ENCODE measurements at regions not wholly inside any gene's neighbourhood (a gene's known extent, or its start where the extent isn't known, plus 50 kb on each side); places are given as distances from the start of the nearest gene placed in this dataset.

GRCh38 chr11:127445476-127445875 is 444.9 kb upstream of the KIRREL3 start:
- H3K9ac ChIP-seq (ENCODE audit: low read length): no peak overlapping the region
- H3K27ac ChIP-seq (ENCODE audit: low read length): no peak overlapping the region
- no peak overlapping the region for H3K4me2 ChIP-seq (ENCODE audit: low read length)
- H3K4me1 ChIP-seq (ENCODE audit: low read length): no peaks in the 10 kb centered on the region
- no peaks in the 10 kb centered on the region for H3K9me3 ChIP-seq (ENCODE audit: insufficient read depth, low read length)
- H3K4me3 ChIP-seq (ENCODE audit: low read length): no peak overlapping the region
- no peaks in the 10 kb centered on the region for H4K20me1 ChIP-seq (ENCODE audit: insufficient read depth, low read length)
- no peak overlapping the region for H2AFZ ChIP-seq (ENCODE audit: low read depth, low read length)
- no peaks in the 10 kb centered on the region for H3K79me2 ChIP-seq (ENCODE audit: low read length)
- no peaks in the 10 kb centered on the region for H3K27me3 ChIP-seq (ENCODE audit: low read depth, low read length)
- H3K36me3 ChIP-seq (replicated peaks; ENCODE audit: low read depth, low read length): no peaks in the 10 kb centered on the region
- TF ChIP-seq EZH2phosphoT487 (IDR thresholded peaks at IDR 0.05; ENCODE audit: low read depth): no peak
- no peak for TF ChIP-seq CTCF (IDR thresholded peaks at IDR 0.05; ENCODE audit: low read depth, low read length)

- no peak for TF ChIP-seq EZH2phosphoT487 (IDR thresholded peaks at IDR 0.05; ENCODE audit: low read depth)
- TF ChIP-seq CTCF (IDR thresholded peaks at IDR 0.05; ENCODE audit: low read depth, low read length): no peak
- H2AFZ ChIP-seq (ENCODE audit: low read depth, low read length): no peak overlapping the region
- H3K36me3 ChIP-seq (replicated peaks; ENCODE audit: low read depth, low read length): no peaks in the 10 kb centered on the region
- no peaks in the 10 kb centered on the region for H4K20me1 ChIP-seq (ENCODE audit: insufficient read depth, low read length)
- H3K4me3 ChIP-seq (ENCODE audit: low read length): no peak overlapping the region
- no peaks in the 10 kb centered on the region for H3K27me3 ChIP-seq (ENCODE audit: low read depth, low read length)
- no peak overlapping the region for H3K4me2 ChIP-seq (ENCODE audit: low read length)
- H3K79me2 ChIP-seq (ENCODE audit: low read length): no peaks in the 10 kb centered on the region
- H3K9ac ChIP-seq (ENCODE audit: low read length): no peak overlapping the region
- no peaks in the 10 kb centered on the region for H3K4me1 ChIP-seq (ENCODE audit: low read length)
- no peaks in the 10 kb centered on the region for H3K9me3 ChIP-seq (ENCODE audit: insufficient read depth, low read length)
- no peak overlapping the region for H3K27ac ChIP-seq (ENCODE audit: low read length)
These were observed 442.7 kb upstream of the KIRREL3 start for GRCh38 chr11:127443297-127443696.

GRCh38 chr11:127440616-127441015 is 440.0 kb upstream of the KIRREL3 start:
- no peaks in the 10 kb centered on the region for H3K27me3 ChIP-seq (ENCODE audit: low read depth, low read length)
- H3K9ac ChIP-seq (ENCODE audit: low read length): no peak overlapping the region
- H2AFZ ChIP-seq (ENCODE audit: low read depth, low read length): no peak overlapping the region
- no peaks in the 10 kb centered on the region for H3K4me1 ChIP-seq (ENCODE audit: low read length)
- H3K9me3 ChIP-seq (ENCODE audit: insufficient read depth, low read length): no peaks in the 10 kb centered on the region
- TF ChIP-seq CTCF (IDR thresholded peaks at IDR 0.05; ENCODE audit: low read depth, low read length) (no peak), EZH2phosphoT487 (IDR thresholded peaks at IDR 0.05; ENCODE audit: low read depth) (no peak)
- no peak overlapping the region for H3K27ac ChIP-seq (ENCODE audit: low read length)
- H3K79me2 ChIP-seq (ENCODE audit: low read length): no peaks in the 10 kb centered on the region
- H3K4me3 ChIP-seq (ENCODE audit: low read length): no peak overlapping the region
- no peaks in the 10 kb centered on the region for H4K20me1 ChIP-seq (ENCODE audit: insufficient read depth, low read length)
- H3K36me3 ChIP-seq (replicated peaks; ENCODE audit: low read depth, low read length): no peaks in the 10 kb centered on the region
- H3K4me2 ChIP-seq (ENCODE audit: low read length): no peak overlapping the region

GRCh38 chr11:127425281-127425680 is 424.7 kb upstream of the KIRREL3 start:
- no peaks in the 10 kb centered on the region for H4K20me1 ChIP-seq (ENCODE audit: insufficient read depth, low read length)
- H3K4me2 ChIP-seq (ENCODE audit: low read length): no peak overlapping the region
- H2AFZ ChIP-seq (ENCODE audit: low read depth, low read length): no peak overlapping the region
- H3K27me3 ChIP-seq (ENCODE audit: low read depth, low read length): no peaks in the 10 kb centered on the region
- no peaks in the 10 kb centered on the region for H3K4me1 ChIP-seq (ENCODE audit: low read length)
- H3K9me3 ChIP-seq (ENCODE audit: insufficient read depth, low read length): no peaks in the 10 kb centered on the region
- H3K36me3 ChIP-seq (replicated peaks; ENCODE audit: low read depth, low read length): no peaks in the 10 kb centered on the region
- H3K27ac ChIP-seq (ENCODE audit: low read length): no peak overlapping the region
- no peaks in the 10 kb centered on the region for H3K79me2 ChIP-seq (ENCODE audit: low read length)
- no peak overlapping the region for H3K4me3 ChIP-seq (ENCODE audit: low read length)
- TF ChIP-seq CTCF (IDR thresholded peaks at IDR 0.05; ENCODE audit: low read depth, low read length) (no peak), EZH2phosphoT487 (IDR thresholded peaks at IDR 0.05; ENCODE audit: low read depth) (no peak)
- no peak overlapping the region for H3K9ac ChIP-seq (ENCODE audit: low read length)

Data from OCI-LY3 (cell line).